IMR-90 (cell line): ENCODE measurements at regions not wholly inside any gene's neighbourhood (a gene's known extent, or its start where the extent isn't known, plus 50 kb on each side); places are given as distances from the start of the nearest gene placed in this dataset.

ENCODE experiments used
- ATAC-seq: fragments of 200-7000 bp; cut with Tn5 transposase; 2 replicates; pipeline ENCODE4 v1.9.1; 2020; ENCODE audit warnings: low read depth, mild to moderate bottlenecking, moderate library complexity
- BruUV-seq: library from RNA; stranded (reverse); fragments of 400-500 nt; replicated peaks from 2 replicates; lab custom pipeline; 2021; lab: Mats Ljungman, UMichigan
- CTCF ChIA-PET: fragments of 300-600 bp; formaldehyde crosslinking; extraction: SDS; loops from one replicate; lab custom pipeline; 2021; ENCODE audit warnings: antibody characterized with exemption; lab: Yijun Ruan, JAX
- POLR2A ChIA-PET: fragments of 300-600 bp; sonication (Branson Sonifier 250); formaldehyde crosslinking; loops from one replicate; lab custom pipeline; 2022; ENCODE audit warnings: antibody characterized with exemption; ENCODE audit not compliant: unreplicated experiment; lab: Charles Lee
- DNase-seq: peaks from one replicate; pipeline ENCODE4 v3.0.0; 2013
- H2AFZ ChIP-seq: replicated peaks from 2 replicates; pipeline ENCODE3; 2013; ENCODE audit warnings: low read length, mild to moderate bottlenecking; ENCODE audit not compliant: poor library complexity
- H2AK5ac ChIP-seq: 2 replicates; pipeline ENCODE4 v1.6.1; 2013; ENCODE audit warnings: low read depth, low read length, inconsistent platforms
- H2AK9ac ChIP-seq: replicated peaks from 2 replicates; pipeline ENCODE3; 2013; ENCODE audit warnings: mild to moderate bottlenecking, low read depth, low read length, moderate library complexity; ENCODE audit not compliant: poor library complexity
- H2BK120ac ChIP-seq: 2 replicates; pipeline ENCODE4 v1.6.1; 2013; ENCODE audit warnings: low read depth, low read length, inconsistent platforms
- H2BK15ac ChIP-seq: 3 replicates; pipeline ENCODE4 v1.6.1; 2013; ENCODE audit warnings: low read depth, low read length, inconsistent platforms
- H2BK20ac ChIP-seq: 2 replicates; pipeline ENCODE4 v1.6.1; 2013; ENCODE audit warnings: low read depth, mild to moderate bottlenecking, inconsistent platforms, low read length, moderate library complexity
- H2BK5ac ChIP-seq: 2 replicates; pipeline ENCODE4 v1.6.1; 2013; ENCODE audit warnings: mild to moderate bottlenecking, low read depth, low read length, inconsistent platforms; ENCODE audit not compliant: poor library complexity, severe bottlenecking
- H3K14ac ChIP-seq: replicated peaks from 2 replicates; pipeline ENCODE4 v1.6.1; 2013; ENCODE audit warnings: low read depth, low read length, inconsistent platforms
- H3K18ac ChIP-seq: 2 replicates; pipeline ENCODE4 v1.6.1; 2013; ENCODE audit warnings: low read depth, low read length, control low read depth
- H3K23ac ChIP-seq: 2 replicates; pipeline ENCODE4 v1.6.1; 2013; ENCODE audit warnings: low read depth, low read length, inconsistent platforms
- H3K27ac ChIP-seq: 2 replicates; pipeline ENCODE4 v1.5.1; 2013; ENCODE audit warnings: mild to moderate bottlenecking, control low read depth, low read length; ENCODE audit not compliant: insufficient read depth
- H3K27me3 ChIP-seq: 2 replicates; pipeline ENCODE4 v1.6.1; 2013; ENCODE audit warnings: low read length; ENCODE audit not compliant: control insufficient read depth, insufficient read depth
- H3K36me3 ChIP-seq: 2 replicates; pipeline ENCODE4 v1.6.1; 2013; ENCODE audit warnings: low read length, mixed read lengths; ENCODE audit not compliant: control insufficient read depth, insufficient read depth
- H3K4ac ChIP-seq: 2 replicates; pipeline ENCODE4 v1.6.1; 2013; ENCODE audit warnings: low read depth, low read length, inconsistent platforms
- H3K4me1 ChIP-seq: 2 replicates; pipeline ENCODE4 v1.6.1; 2013; ENCODE audit warnings: low read length, mixed read lengths; ENCODE audit not compliant: control insufficient read depth, insufficient read depth
- H3K4me2 ChIP-seq: 2 replicates; pipeline ENCODE4 v1.6.1; 2013; ENCODE audit warnings: low read depth, mild to moderate bottlenecking, control low read depth, low read length, moderate library complexity
- H3K4me3 ChIP-seq: 2 replicates; pipeline ENCODE4 v1.5.1; 2013; ENCODE audit warnings: low read depth, mild to moderate bottlenecking, control low read depth, low read length, moderate library complexity; ENCODE audit not compliant: insufficient read depth
- H3K56ac ChIP-seq: 2 replicates; pipeline ENCODE4 v1.6.1; 2013; ENCODE audit warnings: low read length, inconsistent platforms; ENCODE audit not compliant: insufficient read depth; ENCODE audit errors: extremely low read depth
- H3K79me1 ChIP-seq, 2 experiments: 2 replicates each; pipeline ENCODE4 v1.6.1; 2013; ENCODE audit warnings: low read length in 2 of 2, inconsistent platforms in 1 of 2, low read depth in 1 of 2
- H3K9ac ChIP-seq: 2 replicates; pipeline ENCODE4 v1.6.1; 2013; ENCODE audit warnings: low read depth, low read length, control low read depth
- H3K9me1 ChIP-seq: 2 replicates; pipeline ENCODE4 v1.6.1; 2013; ENCODE audit warnings: low read length, inconsistent platforms; ENCODE audit not compliant: insufficient read depth
- H3K9me3 ChIP-seq: 2 replicates; pipeline ENCODE4 v1.6.1; 2013; ENCODE audit warnings: low read length; ENCODE audit not compliant: control insufficient read depth, insufficient read depth
- H4K20me1 ChIP-seq: 2 replicates; pipeline ENCODE4 v1.6.1; 2013; ENCODE audit warnings: low read length, inconsistent platforms; ENCODE audit not compliant: insufficient read depth
- H4K5ac ChIP-seq: 2 replicates; pipeline ENCODE4 v1.6.1; 2013; ENCODE audit warnings: mild to moderate bottlenecking, low read depth, low read length, control low read depth
- H4K8ac ChIP-seq, 2 experiments: 2 replicates each; pipeline ENCODE4 v1.6.1; 2013; ENCODE audit warnings: low read depth in 2 of 2, low read length in 2 of 2, control low read depth in 1 of 2, inconsistent platforms in 1 of 2
- H4K91ac ChIP-seq: 2 replicates; pipeline ENCODE4 v1.6.1; 2013; ENCODE audit warnings: low read depth, low read length, inconsistent platforms; ENCODE audit not compliant: insufficient read depth
- BHLHE40 ChIP-seq: fragments of 150-350 bp; IDR thresholded peaks from 2 replicates; pipeline ENCODE4 v1.6.1; 2016; ENCODE audit warnings: mild to moderate bottlenecking, low read depth, low read length
- CEBPB ChIP-seq: IDR thresholded peaks from 2 replicates; pipeline ENCODE4 v1.6.1; 2012; ENCODE audit warnings: low read depth, low read length, improper control_type of control experiment
- CHD1 ChIP-seq: IDR thresholded peaks from 2 replicates; pipeline ENCODE4 v1.6.1; 2012; ENCODE audit warnings: low read depth, low read length, improper control_type of control experiment
- CTCF ChIP-seq: conservative IDR thresholded peaks from 2 replicates; pipeline ENCODE4 v1.5.1; 2012; ENCODE audit warnings: mild to moderate bottlenecking, low read depth, low read length, improper control_type of control experiment
- ELK1 ChIP-seq: fragments of 150-350 bp; IDR thresholded peaks from 2 replicates; pipeline ENCODE4 v1.6.1; 2016; ENCODE audit warnings: low read depth, mild to moderate bottlenecking, low read length, moderate library complexity, borderline replicate concordance
- FOS ChIP-seq: fragments of 150-350 bp; IDR thresholded peaks from 2 replicates; pipeline ENCODE4 v1.6.1; 2016; ENCODE audit warnings: low read depth, low read length
- MAFK ChIP-seq: IDR thresholded peaks from 2 replicates; pipeline ENCODE4 v1.6.1; 2012; ENCODE audit warnings: low read depth, low read length, improper control_type of control experiment
- MAZ ChIP-seq: IDR thresholded peaks from 2 replicates; pipeline ENCODE4 v1.6.1; 2012; ENCODE audit warnings: low read depth, mild to moderate bottlenecking, low read length, improper control_type of control experiment, moderate library complexity, borderline replicate concordance
- MXI1 ChIP-seq: IDR thresholded peaks from 2 replicates; pipeline ENCODE4 v1.6.1; 2012; ENCODE audit warnings: low read depth, mild to moderate bottlenecking, low read length, moderate library complexity, borderline replicate concordance
- NFE2L2 ChIP-seq: fragments of 150-350 bp; IDR thresholded peaks from 2 replicates; pipeline ENCODE4 v1.6.1; 2016; ENCODE audit warnings: low read depth, mild to moderate bottlenecking, low read length
- POLR2A ChIP-seq: IDR thresholded peaks from 2 replicates; pipeline ENCODE4 v1.6.1; 2012; ENCODE audit warnings: mild to moderate bottlenecking, low read depth, low read length
- RAD21 ChIP-seq: IDR thresholded peaks from 2 replicates; pipeline ENCODE4 v1.6.1; 2012; ENCODE audit warnings: low read length, improper control_type of control experiment
- RCOR1 ChIP-seq: IDR thresholded peaks from 2 replicates; pipeline ENCODE4 v1.6.1; 2012; ENCODE audit warnings: mild to moderate bottlenecking, low read length, improper control_type of control experiment; ENCODE audit not compliant: insufficient replicate concordance
- RFX5 ChIP-seq: IDR thresholded peaks from 2 replicates; pipeline ENCODE4 v1.8.0; 2012; ENCODE audit warnings: low read depth, mild to moderate bottlenecking, low read length, moderate library complexity
- SMC3 ChIP-seq: fragments of 150-350 bp; IDR thresholded peaks from 2 replicates; pipeline ENCODE4 v1.6.1; 2016; ENCODE audit warnings: low read depth, mild to moderate bottlenecking, antibody characterized with exemption, low read length, moderate library complexity
- USF2 ChIP-seq: fragments of 150-350 bp; IDR thresholded peaks from 2 replicates; pipeline ENCODE4 v1.6.1; 2017; ENCODE audit warnings: mild to moderate bottlenecking, antibody characterized with exemption, low read length, low read depth
- WGBS, 2 experiments: methylation state at CpG; one replicate each; pipeline versions ENCODE4 v1.1.5 to v1.1.7; 2013; ENCODE audit warnings: missing lambda C conversion rate in 2 of 2; ENCODE audit not compliant: insufficient read length in 1 of 2; ENCODE audit errors: extremely low coverage in 2 of 2; 5-methylcytosine and 5-hydroxymethylcytosine counted together
- dilution Hi-C: fragments of 300-500 bp; cut with HindIII; formaldehyde crosslinking; loops from one replicate; pipeline ENCODE4 v1.14.3; 2018; ENCODE audit warnings: low sequenced_read_pairs; ENCODE audit not compliant: unreplicated experiment
- in situ Hi-C: fragments of 300-500 bp; cut with MboI; formaldehyde crosslinking; loops from 3 replicates; pipeline ENCODE4 v1.14.3; 2019; ENCODE audit warnings: low sequenced_read_pairs, inconsistent platforms, mixed read lengths
- intact Hi-C: fragments of 100-400 bp; cut with micrococcal nuclease; formaldehyde crosslinking; loops from 2 replicates; pipeline ENCODE4 v1.10.0; 2022

- H3K4me2 ChIP-seq: no peak overlapping the region
- no peak overlapping the region for H3K56ac ChIP-seq
- no peak overlapping the region for H3K27ac ChIP-seq
- H3K9ac ChIP-seq: no peak overlapping the region
- in situ Hi-C loops: loop anchor here (25.0 kb wide), 1 partner anchor 1667 kb away; the partner anchor contains the start of gene PCDH17
- ChIA-PET POLR2A (no interaction called here), CTCF (no interaction called here)
- dilution Hi-C loops: no loop called here
- no peak overlapping the region for H2AK5ac ChIP-seq
- H2AK9ac ChIP-seq: no peak overlapping the region
- no peak overlapping the region for H4K91ac ChIP-seq
- no peak overlapping the region for H3K14ac ChIP-seq
- no peak overlapping the region for H4K5ac ChIP-seq
- intact Hi-C loops: no loop called here
- H2BK15ac ChIP-seq: no peak overlapping the region
- no TSS peak for BruUV-seq
- H3K36me3 ChIP-seq: no peaks in the 10 kb centered on the region
- DNase-seq: no peak
- no peak overlapping the region for H2BK120ac ChIP-seq
- H3K23ac ChIP-seq: no peak overlapping the region
- no peak overlapping the region for H2BK5ac ChIP-seq
- H3K79me1 ChIP-seq: no peaks in the 10 kb centered on the region
- no peak for TF ChIP-seq BHLHE40
- no peak for TF ChIP-seq MAFK
- no peak for TF ChIP-seq RCOR1
- TF ChIP-seq RAD21: no peak
- no peak for TF ChIP-seq CEBPB
- no peak for TF ChIP-seq MAZ
- no peak for TF ChIP-seq POLR2A
- TF ChIP-seq USF2: no peak
- TF ChIP-seq NFE2L2: no peak
- TF ChIP-seq RFX5: no peak
- TF ChIP-seq SMC3: no peak
- TF ChIP-seq MXI1: no peak
- no peak for TF ChIP-seq CHD1
- no peak for TF ChIP-seq ELK1
- TF ChIP-seq CTCF: no peak
- no peak for TF ChIP-seq FOS
- no peak overlapping the region for H2BK20ac ChIP-seq
- H3K9me1 ChIP-seq: no peaks in the 10 kb centered on the region
- no peaks in the 10 kb centered on the region for H3K9me3 ChIP-seq
- H4K8ac ChIP-seq: no peak overlapping the region
- no peaks in the 10 kb centered on the region for H3K4me1 ChIP-seq
- H3K4me3 ChIP-seq: no peak overlapping the region
- WGBS, 2 experiments: no CpG with 5 or more reads among the region's 1 CpG
- H3K27me3 ChIP-seq: no peaks in the 10 kb centered on the region
- H3K18ac ChIP-seq: no peak overlapping the region
- no peaks in the 10 kb centered on the region for H4K20me1 ChIP-seq
- peak overlapping the region; percentile 27 for H2AFZ ChIP-seq
- no peak for ATAC-seq
- H3K4ac ChIP-seq: no peak overlapping the region
Measured at GRCh38 chr13:59304596-59304995, 859.1 kb downstream of the DIAPH3 start.
